ENCODE measurements at regions not wholly inside any gene's neighbourhood (a gene's known extent, or its start where the extent isn't known, plus 50 kb on each side); places are given as distances from the start of the nearest gene placed in this dataset.

DNA sequence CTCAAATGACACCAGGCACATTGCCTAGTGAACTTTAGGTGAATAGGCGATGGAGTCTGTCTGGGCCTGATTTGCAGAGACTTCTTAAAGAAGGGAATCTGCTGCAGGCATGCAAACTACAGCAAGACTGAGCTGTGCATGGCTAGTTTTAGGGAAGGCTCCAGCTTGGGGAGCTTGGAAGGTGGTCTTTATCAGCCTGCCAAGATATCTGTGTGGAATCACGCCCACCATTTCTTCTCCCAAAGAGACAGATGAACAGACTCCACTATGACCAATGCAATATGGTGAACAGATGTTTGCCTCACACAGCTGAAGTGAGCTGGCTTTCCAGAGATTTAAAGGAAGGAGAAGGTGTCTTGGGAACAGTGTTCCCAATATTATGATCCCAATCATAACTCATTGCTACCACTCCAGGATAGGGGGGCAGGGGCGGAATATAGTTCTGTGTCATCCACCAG lies 129.0 kb upstream of the HMHB1 start:
- Mint-ChIP-seq H3K27me3 (ENCODE audit: low read depth) (no peaks in the 10 kb centered on the region), H3K9me3 (ENCODE audit: low read depth) (no peaks in the 10 kb centered on the region), H3K4me1 (ENCODE audit: low read depth) (peaks cover 31% of the 10 kb centered on the region), H3K36me3 (ENCODE audit: low read depth) (no peaks in the 10 kb centered on the region), H3K27ac (ENCODE audit: unreplicated experiment) (peak overlapping the region; percentile 59), H3K4me3 (ENCODE audit: unreplicated experiment) (no peak overlapping the region)
- DNase-seq (ENCODE audit: low spot score), result no peak
- TF ChIP-seq, protein P1, sequence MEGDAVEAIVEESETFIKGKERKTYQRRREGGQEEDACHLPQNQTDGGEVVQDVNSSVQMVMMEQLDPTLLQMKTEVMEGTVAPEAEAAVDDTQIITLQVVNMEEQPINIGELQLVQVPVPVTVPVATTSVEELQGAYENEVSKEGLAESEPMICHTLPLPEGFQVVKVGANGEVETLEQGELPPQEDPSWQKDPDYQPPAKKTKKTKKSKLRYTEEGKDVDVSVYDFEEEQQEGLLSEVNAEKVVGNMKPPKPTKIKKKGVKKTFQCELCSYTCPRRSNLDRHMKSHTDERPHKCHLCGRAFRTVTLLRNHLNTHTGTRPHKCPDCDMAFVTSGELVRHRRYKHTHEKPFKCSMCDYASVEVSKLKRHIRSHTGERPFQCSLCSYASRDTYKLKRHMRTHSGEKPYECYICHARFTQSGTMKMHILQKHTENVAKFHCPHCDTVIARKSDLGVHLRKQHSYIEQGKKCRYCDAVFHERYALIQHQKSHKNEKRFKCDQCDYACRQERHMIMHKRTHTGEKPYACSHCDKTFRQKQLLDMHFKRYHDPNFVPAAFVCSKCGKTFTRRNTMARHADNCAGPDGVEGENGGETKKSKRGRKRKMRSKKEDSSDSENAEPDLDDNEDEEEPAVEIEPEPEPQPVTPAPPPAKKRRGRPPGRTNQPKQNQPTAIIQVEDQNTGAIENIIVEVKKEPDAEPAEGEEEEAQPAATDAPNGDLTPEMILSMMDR (IDR thresholded peaks at IDR 0.05), result no peak

DNA sequence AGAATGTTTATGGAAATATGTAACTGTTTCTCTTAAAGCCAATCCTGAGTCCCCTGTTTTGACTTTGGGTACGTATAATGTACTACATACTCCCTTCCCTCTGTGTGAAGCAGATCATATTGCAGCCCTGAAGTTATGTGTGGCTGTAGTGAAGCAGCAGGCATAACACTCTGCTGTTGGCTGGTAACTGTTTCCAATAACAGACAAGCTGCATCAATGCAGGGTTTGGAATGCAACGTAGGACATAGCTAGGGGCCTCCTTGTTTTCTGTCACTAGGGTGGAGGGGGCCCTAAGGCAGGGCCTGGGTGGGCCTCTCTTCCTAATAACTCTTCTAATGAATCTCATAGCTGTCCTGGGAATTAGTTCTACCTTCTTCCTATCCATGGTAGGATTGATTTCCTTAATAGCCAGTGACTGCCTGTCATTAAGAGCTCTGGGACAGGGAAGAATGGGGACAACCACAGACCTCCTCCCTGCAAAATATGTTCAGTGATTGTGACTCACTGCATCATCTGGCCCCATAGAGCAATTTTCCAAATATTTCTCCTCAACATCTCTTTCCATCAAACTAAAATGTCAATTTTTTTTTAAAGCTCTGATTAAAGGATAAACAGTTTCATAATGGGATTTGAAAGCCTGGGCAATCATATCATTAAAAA lies 129.6 kb upstream of the HMHB1 start:
- Mint-ChIP-seq H3K9me3 (ENCODE audit: low read depth) (no peaks in the 10 kb centered on the region), H3K27me3 (ENCODE audit: low read depth) (no peaks in the 10 kb centered on the region), H3K4me1 (ENCODE audit: low read depth) (peaks cover 31% of the 10 kb centered on the region), H3K4me3 (ENCODE audit: unreplicated experiment) (no peak overlapping the region), H3K27ac (ENCODE audit: unreplicated experiment) (peak overlapping the region; percentile 59), H3K36me3 (ENCODE audit: low read depth) (no peaks in the 10 kb centered on the region)
- TF ChIP-seq, protein P1 (IDR thresholded peaks at IDR 0.05), result no peak
- DNase-seq (ENCODE audit: low spot score), result no peak

- H3K9me3 Mint-ChIP-seq (ENCODE audit: low read depth), result no peaks in the 10 kb centered on the region
- H3K27me3 Mint-ChIP-seq (ENCODE audit: low read depth), result no peaks in the 10 kb centered on the region
- peaks cover 31% of the 10 kb centered on the region for H3K4me1 Mint-ChIP-seq (ENCODE audit: low read depth)
- H3K36me3 Mint-ChIP-seq (ENCODE audit: low read depth), result no peaks in the 10 kb centered on the region
- H3K4me3 Mint-ChIP-seq (ENCODE audit: unreplicated experiment), result no peak overlapping the region
- no peak overlapping the region for H3K27ac Mint-ChIP-seq (ENCODE audit: unreplicated experiment)
- DNase-seq (ENCODE audit: low spot score), result no peak
- TF ChIP-seq, protein P1 (IDR thresholded peaks at IDR 0.05), result no peak
Measured at GRCh38 chr5:143680672-143681259, 131.2 kb upstream of the HMHB1 start.

DNA sequence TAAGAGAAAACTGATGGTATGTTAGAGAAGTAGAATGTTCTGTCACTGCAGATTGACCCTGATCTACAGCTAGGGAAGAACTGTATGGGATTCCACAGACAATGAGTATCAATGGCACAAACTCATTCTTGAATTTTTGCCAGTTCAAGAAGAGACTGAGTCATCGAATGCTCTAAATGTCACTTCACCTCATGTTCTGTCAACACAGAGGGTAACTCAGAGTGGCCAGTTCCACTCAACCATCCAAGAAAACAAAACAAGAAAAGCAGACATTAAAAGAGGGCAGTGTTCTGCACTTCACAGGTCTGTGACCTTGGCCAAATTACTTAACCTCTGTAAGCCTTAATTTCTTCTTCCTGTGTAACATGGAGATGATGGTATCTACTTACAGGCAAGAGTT lies 132.2 kb upstream of the HMHB1 start:
- DNase-seq (ENCODE audit: low spot score), result no peak
- no peaks in the 10 kb centered on the region for H3K27me3 Mint-ChIP-seq (ENCODE audit: low read depth)
- TF ChIP-seq, protein P1 (IDR thresholded peaks at IDR 0.05), result no peak
- no peak overlapping the region for H3K27ac Mint-ChIP-seq (ENCODE audit: unreplicated experiment)
- no peaks in the 10 kb centered on the region for H3K9me3 Mint-ChIP-seq (ENCODE audit: low read depth)
- H3K36me3 Mint-ChIP-seq (ENCODE audit: low read depth), result no peaks in the 10 kb centered on the region
- peaks cover 31% of the 10 kb centered on the region for H3K4me1 Mint-ChIP-seq (ENCODE audit: low read depth)
- H3K4me3 Mint-ChIP-seq (ENCODE audit: unreplicated experiment), result no peak overlapping the region

DNA sequence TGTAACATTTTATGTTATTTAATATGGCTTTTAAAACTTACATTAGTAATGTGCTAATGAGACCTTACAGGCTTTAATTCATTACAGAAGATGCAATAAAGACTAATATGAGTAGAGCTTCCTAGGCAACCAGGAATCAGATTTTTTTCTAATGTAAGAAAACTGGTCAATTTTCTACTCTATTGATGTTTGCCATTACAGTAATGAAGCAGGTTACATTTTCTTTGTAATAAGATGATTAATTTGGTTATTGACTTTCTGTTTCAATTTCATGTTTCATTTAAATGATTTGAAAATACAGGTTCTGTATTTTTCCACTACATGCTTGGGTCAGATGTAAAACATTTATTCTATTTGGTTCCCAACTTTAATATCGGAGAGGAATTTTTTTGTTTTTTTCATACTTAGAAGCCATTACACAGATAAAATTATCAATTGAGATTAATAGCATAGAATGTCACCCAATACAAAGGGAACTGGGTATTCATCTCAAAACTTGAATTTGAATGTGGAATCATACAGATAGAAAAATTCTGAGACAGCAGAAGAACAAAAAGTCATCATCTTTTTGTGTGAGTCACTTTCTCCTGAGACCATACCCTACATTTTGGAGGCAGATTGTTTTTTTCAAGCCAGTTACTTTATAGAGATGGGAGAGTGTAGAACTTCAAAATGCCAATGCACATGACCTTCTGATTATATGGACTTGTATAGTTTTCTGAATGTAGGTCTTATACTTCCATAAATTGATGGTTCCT lies 133.6 kb upstream of the HMHB1 start:
- H3K27ac Mint-ChIP-seq (ENCODE audit: unreplicated experiment), result no peak overlapping the region
- no peaks in the 10 kb centered on the region for H3K9me3 Mint-ChIP-seq (ENCODE audit: low read depth)
- H3K4me1 Mint-ChIP-seq (ENCODE audit: low read depth), result peaks cover 45% of the 10 kb centered on the region

More for the DNA sequence above, 133.6 kb upstream of the HMHB1 start:
- Mint-ChIP-seq H3K4me3 (ENCODE audit: unreplicated experiment) (no peak overlapping the region), H3K27me3 (ENCODE audit: low read depth) (no peaks in the 10 kb centered on the region), H3K36me3 (ENCODE audit: low read depth) (no peaks in the 10 kb centered on the region)
- no peak for DNase-seq (ENCODE audit: low spot score)
- TF ChIP-seq, protein P1 (IDR thresholded peaks at IDR 0.05), result no peak

Data from chondrocyte (in vitro differentiated cells).